Stimulated activated effector memory CD8-positive, alpha-beta T cell treated with anti-CD3 and anti-CD28 coated beads, Interleukin-12 subunit alpha, Interleukin-12 subunit beta, amount 100 ng/mL, for 72 hours (primary cell): ENCODE measurements at regions not wholly inside any gene's neighbourhood (a gene's known extent, or its start where the extent isn't known, plus 50 kb on each side); places are given as distances from the start of the nearest gene placed in this dataset.
A peak's percentile ranks its signal among the peaks of the same experiment; 100 is the strongest.
"Not testable (repeated sequence)": the region's sequence is repeated elsewhere in the genome, so short reads cannot be mapped to it uniquely, and the experiment has no call there.

Experiments used
- ATAC-seq: fragments of 150-1000 bp; cut with Tn5 transposase; 2 replicates; pipeline ENCODE4 v1.10.0; 2021
- DNase-seq, 2 donors: peaks; one replicate each; pipeline ENCODE4 v3.0.0; 2021 to 2022; ENCODE audit warnings: low spot score in 2 of 2
- H3K27ac Mint-ChIP-seq: one replicate; pipeline ENCODE4 v1.8.0; 2022; ENCODE audit warnings: mild to moderate bottlenecking, mixed read lengths
- H3K36me3 Mint-ChIP-seq: one replicate; pipeline ENCODE4 v1.8.0; 2022; ENCODE audit warnings: mild to moderate bottlenecking, mixed read lengths
- H3K4me1 Mint-ChIP-seq: one replicate; pipeline ENCODE4 v1.8.0; 2022; ENCODE audit warnings: mixed read lengths
- H3K4me3 Mint-ChIP-seq: one replicate; pipeline ENCODE4 v1.8.0; 2022; ENCODE audit warnings: mild to moderate bottlenecking, mixed read lengths
- H3K9me3 Mint-ChIP-seq: one replicate; pipeline ENCODE4 v1.8.0; 2022; ENCODE audit warnings: mixed read lengths

DNA sequence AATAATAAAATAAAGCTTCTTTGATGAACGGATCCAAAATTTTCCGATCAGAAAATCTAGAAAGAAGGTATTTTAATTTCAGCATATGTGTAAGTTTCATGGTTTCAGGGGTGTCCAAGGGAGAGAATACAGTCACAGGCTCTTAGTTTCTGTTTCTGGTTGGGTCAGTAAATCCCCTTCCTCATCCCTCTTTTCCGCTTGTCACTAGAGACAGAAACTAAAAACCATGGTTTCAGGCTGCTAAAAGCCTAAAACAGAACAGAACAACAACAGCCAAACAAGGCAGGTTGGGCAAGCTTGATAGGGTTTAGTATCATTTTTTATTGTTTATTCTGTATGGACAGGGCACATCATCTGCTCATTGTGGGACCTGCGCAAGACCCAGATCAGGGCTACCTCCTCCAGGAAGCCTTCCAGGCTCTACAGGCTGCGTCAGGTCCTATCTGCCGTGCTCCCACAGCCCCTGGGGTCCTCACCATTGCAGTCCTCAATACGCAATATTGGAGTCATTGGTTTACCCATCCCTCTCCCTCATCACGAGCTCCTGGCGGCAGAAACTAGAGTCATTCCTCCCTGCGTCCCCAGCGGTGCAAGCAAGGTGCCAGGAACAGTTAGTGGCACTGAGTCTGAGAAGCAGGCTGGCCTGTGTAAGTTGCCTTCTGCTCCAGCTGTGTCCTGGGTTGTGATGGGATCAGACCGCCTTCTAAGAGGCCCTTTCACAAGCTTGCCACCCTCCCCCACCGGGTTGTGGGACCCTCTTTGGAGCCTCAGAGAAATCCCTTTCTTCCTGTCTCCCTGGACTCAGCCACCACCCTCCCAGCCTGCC, 70.2 kb upstream of the CUX1 start:
- H3K9me3 Mint-ChIP-seq = no peaks in the 10 kb centered on the region
- H3K4me3 Mint-ChIP-seq = no peak overlapping the region
- DNase-seq = no peak
- no peak for ATAC-seq
- no peaks in the 10 kb centered on the region for H3K36me3 Mint-ChIP-seq
- H3K4me1 Mint-ChIP-seq = peaks cover 3% of the 10 kb centered on the region
- no peak overlapping the region for H3K27ac Mint-ChIP-seq

DNA sequence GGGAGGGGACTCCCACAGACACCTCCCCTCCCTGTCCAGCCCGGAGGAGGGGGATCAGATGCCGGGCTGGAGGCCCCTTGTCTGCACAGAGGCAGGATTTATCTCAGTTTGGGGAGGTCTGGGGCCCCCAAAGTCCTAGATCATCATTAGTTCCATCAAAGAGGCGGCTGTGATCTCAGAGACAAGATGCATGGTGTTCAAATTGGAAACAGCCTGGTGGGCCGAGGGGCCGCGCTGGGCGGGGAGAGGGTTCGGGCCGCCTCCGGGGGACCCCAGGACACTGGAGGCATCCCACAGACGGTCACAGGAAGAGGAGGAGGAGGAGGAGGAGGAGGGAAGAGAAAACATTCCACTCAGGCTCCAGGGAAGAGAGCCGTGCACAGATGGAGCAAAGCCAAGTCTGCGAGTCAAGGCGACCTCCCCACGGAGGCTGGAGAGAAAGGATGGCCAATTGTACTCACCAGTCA, 69.5 kb upstream of the CUX1 start:
- Mint-ChIP-seq H3K27ac (no peak overlapping the region), H3K4me3 (no peak overlapping the region), H3K36me3 (no peaks in the 10 kb centered on the region), H3K4me1 (no peaks in the 10 kb centered on the region), H3K9me3 (no peaks in the 10 kb centered on the region)
- no peak for DNase-seq
- ATAC-seq = no peak

DNA sequence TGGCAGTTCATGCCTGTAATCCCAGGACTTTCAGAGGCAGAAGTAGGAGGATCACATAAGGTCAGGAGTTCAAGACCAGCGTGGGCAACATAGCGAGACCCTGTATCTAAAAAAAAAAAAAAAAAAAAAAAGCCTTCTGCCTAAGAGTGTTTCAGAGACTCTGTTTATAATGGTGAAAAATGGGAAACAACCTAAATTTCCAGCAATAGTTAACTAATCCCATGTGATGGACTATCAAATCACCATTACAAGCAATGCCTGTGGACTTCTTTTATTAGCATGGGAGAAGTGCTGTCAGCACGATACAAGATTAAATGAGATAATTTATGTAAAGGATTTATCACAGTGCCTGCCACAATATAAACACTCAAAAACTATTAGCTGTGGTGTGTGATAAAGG, 67.5 kb upstream of the CUX1 start:
- Mint-ChIP-seq H3K4me3 (no peak overlapping the region), H3K36me3 (no peaks in the 10 kb centered on the region), H3K4me1 (peaks cover 9% of the 10 kb centered on the region), H3K27ac (no peak overlapping the region), H3K9me3 (no peaks in the 10 kb centered on the region)
- no peak for ATAC-seq
- no peak for DNase-seq

DNA sequence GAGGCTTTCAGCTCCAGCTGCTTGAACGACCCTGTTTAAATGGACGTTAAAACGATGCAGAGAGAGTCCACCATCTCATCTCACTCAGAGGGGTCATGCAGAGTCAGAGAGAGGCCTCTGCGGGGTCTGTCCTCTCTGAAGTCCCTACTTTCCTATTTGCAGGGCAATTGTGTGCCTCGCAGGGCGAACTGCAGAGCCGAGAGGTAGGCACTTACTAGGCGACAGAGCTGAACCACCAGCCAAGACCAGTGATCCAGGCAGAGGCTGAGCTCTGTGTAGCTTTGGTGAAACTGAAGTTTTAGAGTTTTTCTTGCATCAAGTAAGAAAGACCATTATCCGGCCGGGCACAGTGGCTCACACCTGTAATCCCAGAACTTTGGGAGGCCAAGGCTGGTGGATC, 64.1 kb upstream of the CUX1 start:
- ATAC-seq = no peak
- H3K4me3 Mint-ChIP-seq = no peak overlapping the region
- no peak overlapping the region for H3K27ac Mint-ChIP-seq

DNA sequence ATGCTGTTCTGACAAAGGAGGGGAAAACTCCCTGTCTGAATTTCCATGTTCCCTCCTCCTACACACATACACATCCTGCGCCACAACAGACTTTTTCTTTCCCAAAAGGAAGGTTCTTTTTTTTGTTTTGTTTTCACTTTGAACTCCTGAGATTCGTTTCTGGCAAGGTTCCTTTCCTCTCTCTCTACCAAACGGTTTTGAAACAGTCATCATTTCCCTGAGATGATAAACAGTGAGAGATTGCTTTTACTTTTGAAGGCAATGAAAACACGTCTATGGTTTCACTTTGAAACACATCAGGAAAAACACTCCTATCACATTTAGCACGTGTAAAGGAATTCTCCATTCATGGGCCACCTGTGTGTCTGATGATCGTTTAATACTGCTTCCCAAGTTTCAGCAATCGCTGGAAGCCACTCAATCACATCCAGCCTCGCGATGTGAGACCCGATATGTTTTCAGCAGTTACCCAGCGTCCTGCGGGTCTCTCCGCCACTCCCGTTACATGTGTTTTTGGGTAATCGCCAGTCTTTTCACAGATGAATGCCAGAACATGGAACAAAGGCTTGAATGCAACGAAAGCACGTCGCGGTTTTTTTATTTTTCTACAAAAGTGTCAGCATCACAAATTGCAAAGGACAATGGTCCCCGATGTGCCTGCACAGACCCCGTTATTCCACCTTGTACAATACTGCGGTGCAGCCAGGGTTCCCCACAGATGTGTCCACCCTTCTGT, 62.8 kb upstream of the CUX1 start:
- peak in 1 of 2 donors; percentile 54 for DNase-seq
- Mint-ChIP-seq H3K36me3 (no peaks in the 10 kb centered on the region), H3K9me3 (no peaks in the 10 kb centered on the region), H3K27ac (no peak overlapping the region), H3K4me1 (peaks cover 9% of the 10 kb centered on the region), H3K4me3 (peak overlapping the region; percentile 52)
- ATAC-seq = peak; percentile 43

More for the DNA sequence above, 64.1 kb upstream of the CUX1 start:
- Mint-ChIP-seq H3K4me1 (peaks cover 9% of the 10 kb centered on the region), H3K9me3 (no peaks in the 10 kb centered on the region), H3K36me3 (no peaks in the 10 kb centered on the region)
- DNase-seq = no peak

DNA sequence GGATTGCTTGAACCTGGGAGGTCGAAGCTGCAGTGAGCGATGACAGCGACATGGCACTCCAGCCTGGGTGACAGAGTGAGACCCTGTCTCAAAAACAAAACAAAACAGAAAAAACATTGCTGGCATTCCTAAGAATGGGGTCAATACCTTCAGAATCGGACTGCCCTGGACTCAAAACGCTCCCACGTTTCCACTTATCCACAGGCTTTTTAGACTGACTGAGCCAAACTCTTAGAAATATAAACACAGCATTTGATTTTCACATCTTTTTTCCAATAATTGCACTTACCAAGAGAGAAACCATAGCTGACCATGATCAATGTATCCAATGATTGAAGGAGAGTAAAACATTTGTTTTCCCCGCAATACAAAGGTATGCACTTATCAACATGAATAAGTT, 59.5 kb upstream of the CUX1 start:
- DNase-seq (no peak), ATAC-seq (no peak)
- no peaks in the 10 kb centered on the region for H3K36me3 Mint-ChIP-seq
- H3K4me1 Mint-ChIP-seq = peaks cover 9% of the 10 kb centered on the region
- no peaks in the 10 kb centered on the region for H3K9me3 Mint-ChIP-seq
- no peak overlapping the region for H3K4me3 Mint-ChIP-seq
- H3K27ac Mint-ChIP-seq = no peak overlapping the region

DNA sequence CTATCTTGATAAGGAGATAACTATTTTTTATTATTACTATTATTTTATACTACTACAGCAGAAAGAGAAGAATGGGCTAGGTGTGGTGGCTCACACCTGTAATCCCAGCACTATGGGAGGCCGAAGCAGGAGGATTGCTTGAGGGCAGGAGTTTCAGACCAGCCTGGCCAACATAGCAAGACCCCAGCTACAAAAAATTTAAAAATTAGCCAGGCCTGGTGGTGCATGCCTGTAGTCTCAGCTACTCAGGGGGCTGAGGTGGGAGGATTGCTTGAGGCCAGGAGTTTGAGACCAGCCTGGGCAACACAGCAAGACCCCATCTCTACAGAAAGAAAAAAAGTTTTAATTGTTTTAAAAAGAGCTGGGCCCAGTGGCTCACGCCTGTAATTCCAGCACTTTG, 58.9 kb upstream of the CUX1 start:
- not testable (repeated sequence) for H3K27ac Mint-ChIP-seq, H3K36me3 Mint-ChIP-seq, H3K4me3 Mint-ChIP-seq, H3K9me3 Mint-ChIP-seq, DNase-seq, H3K4me1 Mint-ChIP-seq, ATAC-seq

DNA sequence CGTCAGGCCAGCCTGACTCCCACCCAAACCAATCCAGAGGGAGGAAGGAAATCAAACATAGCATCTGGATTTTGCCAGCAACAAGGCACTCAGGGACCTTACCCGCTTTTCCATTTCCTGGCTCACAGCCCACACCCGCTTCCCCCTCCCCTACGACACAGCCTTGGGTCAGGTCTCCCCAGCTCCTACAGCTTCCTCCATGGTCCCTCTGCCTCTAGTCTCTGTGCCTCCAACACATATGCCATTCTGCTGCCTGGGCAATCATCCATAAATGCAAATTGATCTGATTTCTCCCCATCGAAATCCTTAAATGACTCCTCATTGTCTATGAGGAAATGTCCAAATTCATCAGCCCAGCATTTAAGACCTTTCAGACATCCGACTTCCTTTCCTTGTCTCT, 53.2 kb upstream of the CUX1 start:
- Mint-ChIP-seq H3K4me3 (no peak overlapping the region), H3K27ac (no peak overlapping the region), H3K36me3 (no peaks in the 10 kb centered on the region), H3K4me1 (no peaks in the 10 kb centered on the region), H3K9me3 (no peaks in the 10 kb centered on the region)
- ATAC-seq = no peak
- DNase-seq = no peak

DNA sequence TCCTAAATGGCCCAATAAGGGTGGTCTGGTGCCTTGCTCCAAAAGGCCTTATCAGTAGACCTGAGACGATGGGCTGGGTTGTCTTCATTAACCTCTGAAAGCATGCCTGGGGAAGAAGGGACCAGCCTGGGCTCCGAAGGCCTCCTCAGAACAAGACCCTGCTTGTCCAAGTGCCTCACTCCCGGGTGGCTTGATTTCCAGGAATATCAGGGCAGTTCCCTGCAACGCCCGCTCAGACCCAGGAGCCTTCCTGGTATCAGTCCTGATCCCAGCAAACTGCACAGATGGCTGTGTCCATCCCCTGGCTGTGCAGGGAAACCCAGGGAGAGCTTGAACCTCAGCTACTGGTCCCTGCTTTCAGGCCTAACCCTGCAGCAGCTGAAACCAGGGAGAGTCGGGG, 49.9 kb upstream of the CUX1 start:
- Mint-ChIP-seq H3K27ac (no peak overlapping the region), H3K36me3 (no peaks in the 10 kb centered on the region), H3K9me3 (no peaks in the 10 kb centered on the region), H3K4me3 (no peak overlapping the region), H3K4me1 (no peaks in the 10 kb centered on the region)
- no peak for DNase-seq
- ATAC-seq = no peak
